WERI-Rb-1 (cell line): ENCODE measurements at regions not wholly inside any gene's neighbourhood (a gene's known extent, or its start where the extent isn't known, plus 50 kb on each side); places are given as distances from the start of the nearest gene placed in this dataset.
"Not testable (repeated sequence)": the region's sequence is repeated elsewhere in the genome, so short reads cannot be mapped to it uniquely, and the experiment has no call there.

ENCODE experiments used
- DNase-seq: peaks from one replicate; pipeline ENCODE4 v3.0.0-alpha.2; 2020
- H3K27ac ChIP-seq: fragments of 250-450 bp; sonication (Bioruptor Pico); 2 replicates; pipeline ENCODE4 v1.5.1; 2020; ENCODE audit warnings: mild to moderate bottlenecking, moderate library complexity
- H3K27me3 ChIP-seq: fragments of 250-450 bp; sonication (Bioruptor Pico); 2 replicates; pipeline ENCODE4 v1.5.1; 2021; ENCODE audit warnings: mild to moderate bottlenecking, low read depth, moderate library complexity; ENCODE audit not compliant: insufficient read depth, severe bottlenecking
- H3K36me3 ChIP-seq: fragments of 250-450 bp; sonication (Bioruptor Pico); 2 replicates; pipeline ENCODE4 v1.5.1; 2020; ENCODE audit warnings: mild to moderate bottlenecking, moderate library complexity
- H3K4me3 ChIP-seq: 2 replicates; pipeline ENCODE4 v1.5.1; 2011; ENCODE audit warnings: low read depth, mild to moderate bottlenecking, control low read depth, low read length
- H3K9me3 ChIP-seq: fragments of 250-450 bp; sonication (Bioruptor Pico); 2 replicates; pipeline ENCODE4 v1.5.1; 2021; ENCODE audit warnings: mild to moderate bottlenecking, moderate library complexity; ENCODE audit not compliant: severe bottlenecking
- CTCF ChIP-seq: IDR thresholded peaks from 2 replicates; pipeline ENCODE4 v1.5.1; 2011; ENCODE audit warnings: low read depth, mild to moderate bottlenecking, control low read depth, inconsistent platforms, low read length

GRCh38 chr14:66248256-66248655, 237.9 kb upstream of the CCDC196 start:
- no peaks in the 10 kb centered on the region for H3K36me3 ChIP-seq
- H3K4me3 ChIP-seq: no peak overlapping the region
- DNase-seq: no peak
- H3K27me3 ChIP-seq: no peaks in the 10 kb centered on the region
- H3K27ac ChIP-seq: no peak overlapping the region
- H3K9me3 ChIP-seq: no peaks in the 10 kb centered on the region
- TF ChIP-seq CTCF: no peak

GRCh38 chr14:66249544-66249943, 236.6 kb upstream of the CCDC196 start:
- H3K4me3 ChIP-seq: no peak overlapping the region
- no peak overlapping the region for H3K27ac ChIP-seq
- H3K27me3 ChIP-seq: no peaks in the 10 kb centered on the region
- DNase-seq: no peak
- no peaks in the 10 kb centered on the region for H3K36me3 ChIP-seq
- no peaks in the 10 kb centered on the region for H3K9me3 ChIP-seq
- no peak for TF ChIP-seq CTCF

GRCh38 chr14:66254038-66254437, 232.1 kb upstream of the CCDC196 start:
- no peak for DNase-seq
- H3K9me3 ChIP-seq: no peaks in the 10 kb centered on the region
- no peak overlapping the region for H3K4me3 ChIP-seq
- TF ChIP-seq CTCF: no peak
- no peak overlapping the region for H3K27ac ChIP-seq
- H3K27me3 ChIP-seq: no peaks in the 10 kb centered on the region
- no peaks in the 10 kb centered on the region for H3K36me3 ChIP-seq

- DNase-seq: no peak
- Histone ChIP-seq H3K9me3 (no peaks in the 10 kb centered on the region), H3K36me3 (no peaks in the 10 kb centered on the region), H3K4me3 (no peak overlapping the region), H3K27ac (no peak overlapping the region), H3K27me3 (no peaks in the 10 kb centered on the region)
- no peak for TF ChIP-seq CTCF
Observed at GRCh38 chr14:66268802-66269334, 217.3 kb upstream of the CCDC196 start.

- no peak overlapping the region for H3K4me3 ChIP-seq
- no peaks in the 10 kb centered on the region for H3K36me3 ChIP-seq
- no peaks in the 10 kb centered on the region for H3K9me3 ChIP-seq
- H3K27me3 ChIP-seq: no peaks in the 10 kb centered on the region
- DNase-seq: no peak
- no peak for TF ChIP-seq CTCF
- no peak overlapping the region for H3K27ac ChIP-seq
Observed at GRCh38 chr14:66272221-66272620, 213.9 kb upstream of the CCDC196 start.

GRCh38 chr14:66273261-66273832, 212.8 kb upstream of the CCDC196 start:
- no peak overlapping the region for H3K4me3 ChIP-seq
- no peak for DNase-seq
- H3K27me3 ChIP-seq: no peaks in the 10 kb centered on the region
- H3K9me3 ChIP-seq: no peaks in the 10 kb centered on the region
- TF ChIP-seq CTCF: no peak
- H3K27ac ChIP-seq: no peak overlapping the region
- no peaks in the 10 kb centered on the region for H3K36me3 ChIP-seq

- not testable (repeated sequence) for DNase-seq, H3K9me3 ChIP-seq, H3K27ac ChIP-seq, H3K27me3 ChIP-seq, H3K36me3 ChIP-seq, H3K4me3 ChIP-seq
Observed at GRCh38 chr14:66278418-66278817, 207.8 kb upstream of the CCDC196 start.
